HG03378 (cell line): ENCODE measurements at regions not wholly inside any gene's neighbourhood (a gene's known extent, or its start where the extent isn't known, plus 50 kb on each side); places are given as distances from the start of the nearest gene placed in this dataset.
"Not testable (repeated sequence)": the region's sequence is repeated elsewhere in the genome, so short reads cannot be mapped to it uniquely, and the experiment has no call there.

ENCODE experiments used
- ATAC-seq: cut with Tn5 transposase; IDR thresholded peaks from one replicate; pipeline ENCODE4 v1.9.1; 2021; ENCODE audit warnings: mild to moderate bottlenecking, moderate library complexity; ENCODE audit not compliant: unreplicated experiment

DNA sequence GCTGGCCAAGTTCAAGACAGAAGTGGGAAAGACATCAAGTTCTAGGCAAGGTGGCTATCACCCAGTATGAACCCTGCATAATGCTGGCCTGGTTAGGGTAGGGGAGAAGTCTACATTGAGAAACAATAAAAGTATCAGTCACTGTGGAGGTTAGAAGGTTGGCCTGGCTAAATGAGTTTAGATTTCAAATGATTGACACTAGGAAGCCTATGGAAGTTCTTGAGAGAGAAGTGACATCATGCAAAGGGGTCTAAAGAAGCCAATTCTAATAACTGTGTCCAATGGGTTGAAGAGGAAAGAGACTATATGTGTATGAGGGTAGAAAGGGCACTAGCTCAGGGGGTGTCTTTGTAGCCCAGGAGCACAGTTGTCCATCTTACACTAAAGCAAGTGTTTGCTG, 98.5 kb upstream of the MBIP start:
- ATAC-seq = no peak

DNA sequence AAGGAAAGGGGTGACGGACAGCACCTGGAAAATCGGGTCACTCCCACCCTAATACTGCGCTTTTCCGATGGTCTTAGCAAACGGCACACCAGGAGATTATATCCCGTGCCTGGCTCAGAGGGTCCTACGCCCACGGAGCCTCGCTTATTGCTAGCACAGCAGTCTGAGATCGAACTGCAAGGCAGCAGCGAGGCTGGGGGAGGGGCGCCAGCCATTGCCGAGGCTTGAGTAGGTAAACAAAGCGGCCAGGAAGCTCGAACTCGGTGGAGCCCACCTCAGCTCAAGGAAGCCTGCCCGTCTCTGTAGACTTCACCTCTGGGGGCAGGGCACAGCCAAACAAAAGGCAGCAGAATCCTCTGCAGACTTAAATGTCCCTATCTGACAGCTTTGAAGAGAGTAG, 91.5 kb upstream of the MBIP start:
- ATAC-seq = not testable (repeated sequence)

DNA sequence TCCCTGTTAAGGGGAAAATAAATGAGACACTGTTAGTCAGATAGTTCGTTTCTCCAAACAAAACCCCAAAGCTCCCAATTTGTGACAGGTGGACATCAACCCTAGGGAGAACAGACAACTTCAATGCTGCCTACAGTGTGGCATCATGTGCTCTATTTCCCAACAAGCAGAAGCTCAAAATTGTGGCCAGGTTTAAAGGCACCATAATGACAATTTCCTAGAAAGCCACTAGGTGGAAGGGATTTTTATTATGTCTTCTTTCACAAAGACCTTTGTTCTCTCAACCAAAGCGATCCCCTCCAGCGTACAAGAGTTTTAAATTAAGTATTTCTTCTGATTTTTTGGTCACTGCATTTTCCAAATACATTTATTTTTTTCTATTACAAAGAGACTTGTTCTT, 88.0 kb upstream of the MBIP start:
- no peak for ATAC-seq

DNA sequence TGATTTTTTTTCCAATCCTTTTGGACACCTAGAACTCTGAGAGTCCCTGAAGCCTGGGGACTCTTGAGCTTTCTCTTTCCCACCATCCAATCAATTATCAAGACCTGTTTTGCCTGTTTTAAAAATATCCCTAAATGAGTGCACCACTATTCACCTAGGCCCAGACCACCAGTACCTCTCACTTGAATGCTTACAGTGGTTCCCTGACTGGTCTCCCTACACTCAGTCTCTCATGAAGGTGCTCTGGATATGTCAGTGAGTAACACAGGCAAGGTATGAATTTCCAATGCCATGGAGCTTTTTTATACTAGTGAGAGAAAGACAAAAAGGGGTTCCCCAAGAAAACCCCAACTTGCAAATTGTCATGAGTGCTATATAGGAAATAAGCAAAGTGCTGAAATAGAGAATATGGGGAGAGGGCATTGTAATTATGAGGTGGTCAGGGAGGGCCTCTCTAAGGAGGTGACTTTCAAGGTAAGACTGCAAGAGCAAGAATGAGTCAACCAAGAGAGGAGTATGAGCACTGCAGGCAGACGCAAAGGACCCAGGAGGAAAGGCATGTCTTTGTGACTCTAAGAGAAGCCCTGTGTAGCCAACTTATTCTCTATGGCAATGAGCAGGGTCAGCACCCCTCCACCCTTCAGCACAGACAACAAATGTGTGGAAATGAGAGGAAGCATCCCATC, 85.3 kb upstream of the MBIP start:
- ATAC-seq = no peak

DNA sequence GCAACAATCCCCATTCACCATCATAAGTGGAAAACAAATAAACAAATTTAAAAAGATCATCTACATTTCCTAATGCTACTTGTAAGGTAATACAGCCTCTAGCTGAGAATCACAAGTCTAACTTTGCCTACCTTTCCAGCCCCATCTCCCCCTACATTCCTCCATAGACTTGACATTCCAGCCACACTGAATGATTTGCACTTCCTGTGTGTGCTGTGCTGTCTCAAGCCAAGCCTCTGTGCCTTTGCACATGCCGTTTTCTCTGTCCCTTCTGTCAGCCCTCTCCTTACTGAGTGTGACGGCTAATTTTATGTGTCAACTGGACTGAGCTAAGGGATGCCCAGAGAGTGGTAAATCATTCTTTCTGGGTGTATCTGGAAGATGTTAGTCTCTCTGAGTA, 82.4 kb upstream of the MBIP start:
- ATAC-seq = no peak

DNA sequence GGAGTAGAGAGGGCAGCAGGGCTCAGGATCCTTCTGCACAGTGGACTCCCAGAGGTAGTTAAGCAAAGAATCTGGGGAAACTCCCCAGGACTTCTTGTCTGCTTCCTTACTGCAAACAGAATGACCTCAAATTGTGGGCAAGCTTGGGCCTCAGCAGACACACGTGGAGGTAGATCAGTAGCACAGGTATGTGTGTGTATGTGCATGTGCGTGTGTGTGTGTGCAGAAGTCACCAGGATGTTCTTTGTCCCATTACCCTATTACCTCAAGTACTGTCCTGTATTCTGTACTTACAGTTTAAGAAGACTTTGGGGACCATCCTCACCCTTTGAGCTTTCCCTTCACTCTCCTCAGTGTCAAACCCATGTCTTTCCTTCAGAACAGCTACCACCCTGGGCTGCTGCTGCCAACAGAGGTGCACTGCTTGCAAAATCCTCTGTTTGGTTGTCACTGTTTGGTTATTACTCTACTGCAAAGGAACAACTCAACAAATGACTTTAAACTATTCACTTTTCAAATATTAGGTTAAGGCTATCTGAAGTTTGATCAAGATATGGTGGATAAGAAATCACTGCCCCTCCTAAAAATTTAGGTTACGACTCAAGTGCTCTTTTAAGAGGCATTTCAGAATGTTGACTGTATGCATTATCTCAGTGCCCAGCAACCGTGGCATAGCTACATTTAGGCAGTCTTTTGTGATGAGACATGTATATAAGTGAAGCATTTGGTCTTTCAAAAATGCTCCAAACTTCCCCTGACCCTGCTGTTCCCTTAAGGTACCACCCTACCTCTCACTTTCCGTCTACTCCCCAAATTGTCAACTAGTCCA, 78.2 kb upstream of the MBIP start:
- no peak for ATAC-seq

DNA sequence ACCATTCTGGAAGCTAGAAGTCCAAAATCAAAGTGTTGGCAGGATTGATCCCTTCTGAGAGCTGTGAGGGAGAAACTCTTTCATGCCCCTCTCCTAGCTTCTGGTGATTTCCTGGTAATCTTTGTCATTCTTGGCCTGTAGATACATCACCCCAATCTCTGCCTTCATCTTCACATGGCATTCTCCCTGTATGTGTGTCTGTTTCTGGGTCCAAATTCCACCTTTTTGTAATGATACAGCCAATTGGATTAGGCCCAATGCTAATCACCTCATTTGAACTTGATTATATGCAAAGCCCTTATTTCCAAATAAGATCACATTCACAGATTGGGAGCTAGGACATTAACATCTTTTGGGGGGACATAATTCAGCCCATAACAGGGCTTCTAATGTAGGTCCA, 76.9 kb upstream of the MBIP start:
- ATAC-seq = no peak

DNA sequence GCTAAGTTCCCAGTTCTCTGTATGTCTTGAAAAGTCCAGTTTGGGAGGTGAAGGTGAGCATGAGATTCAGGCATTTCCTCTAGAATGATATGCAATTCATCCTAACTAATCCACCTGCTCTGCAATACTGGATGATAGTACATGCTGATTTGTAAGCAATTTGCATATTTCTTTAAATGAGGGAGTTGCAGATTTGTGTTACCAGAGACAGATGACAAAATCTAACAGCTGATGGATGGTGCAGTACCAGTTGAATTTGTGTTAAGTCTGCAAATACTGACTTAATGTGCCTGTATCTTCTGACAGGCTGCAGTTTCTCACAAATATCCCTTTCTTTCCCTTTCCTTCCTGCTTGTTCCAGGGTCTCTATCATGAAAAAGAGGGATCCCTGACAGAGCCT, 76.4 kb upstream of the MBIP start:
- ATAC-seq = no peak

DNA sequence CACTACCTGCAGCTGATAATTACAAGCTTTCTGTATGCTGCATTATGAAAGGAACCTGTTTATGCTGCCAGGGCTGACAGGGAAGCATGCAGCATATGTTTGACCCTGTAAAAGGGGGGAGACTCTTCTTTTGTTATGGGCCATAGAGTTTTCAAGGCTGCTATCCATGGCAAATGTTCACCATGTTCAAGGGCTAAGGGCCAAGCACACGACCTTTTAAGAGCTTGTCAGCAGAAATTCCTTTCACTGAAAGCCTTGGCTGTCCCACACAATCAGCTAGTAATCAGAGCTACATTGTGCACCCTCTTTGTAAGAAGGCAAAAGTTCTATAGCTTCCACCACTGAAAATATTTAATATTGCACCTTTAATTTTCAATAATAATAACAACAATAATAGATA, 74.2 kb upstream of the MBIP start:
- ATAC-seq = no peak

DNA sequence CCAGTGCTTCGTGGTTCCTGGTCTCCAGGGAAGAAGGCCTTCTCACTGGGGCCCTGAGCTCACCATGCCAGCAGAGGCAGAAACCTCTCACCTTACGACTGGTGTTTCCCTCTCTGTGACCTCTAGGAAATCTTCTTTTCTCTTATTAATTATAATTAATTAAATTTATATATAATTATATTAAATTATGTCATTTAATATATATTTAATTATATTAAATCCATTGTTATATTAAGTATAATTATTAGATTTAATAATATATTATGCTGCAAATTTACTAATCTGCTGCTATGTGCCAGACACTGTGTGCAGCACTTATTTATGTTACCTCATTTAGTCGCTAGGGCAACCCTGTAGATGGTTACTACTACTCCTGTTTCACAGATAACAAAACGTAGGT, 70.3 kb upstream of the MBIP start:
- ATAC-seq = no peak

DNA sequence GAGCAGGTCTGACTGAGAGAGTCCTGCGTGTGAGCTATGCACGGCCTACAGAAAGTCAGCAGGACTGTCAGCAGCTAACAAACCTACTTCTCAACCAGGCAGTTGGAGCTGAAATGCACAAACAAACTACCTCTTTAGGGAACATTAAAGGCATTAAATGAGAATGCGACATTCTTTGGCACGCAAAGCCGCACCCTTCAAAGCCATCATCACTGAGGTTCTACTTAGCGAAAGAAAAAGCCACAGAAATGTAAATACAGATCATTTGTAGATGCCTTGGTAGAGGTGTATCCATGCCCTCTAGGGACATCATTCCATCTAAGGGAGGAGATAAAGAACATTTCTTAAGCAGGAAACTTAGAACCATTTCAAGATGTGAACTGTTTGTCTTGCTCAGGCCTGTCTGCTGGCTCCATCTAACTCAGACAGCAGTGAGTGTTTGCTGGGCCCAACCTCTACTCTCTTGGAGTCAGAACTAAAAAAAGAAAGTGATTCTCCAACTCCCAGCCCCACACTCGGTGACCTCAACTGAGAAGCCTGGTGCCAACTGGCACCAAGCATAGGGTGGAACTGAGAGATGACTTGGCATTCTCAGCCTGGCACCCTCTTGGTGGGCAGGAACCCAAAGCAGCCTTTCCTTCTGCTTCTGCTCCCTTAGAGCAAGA, 63.5 kb upstream of the MBIP start:
- no peak for ATAC-seq

DNA sequence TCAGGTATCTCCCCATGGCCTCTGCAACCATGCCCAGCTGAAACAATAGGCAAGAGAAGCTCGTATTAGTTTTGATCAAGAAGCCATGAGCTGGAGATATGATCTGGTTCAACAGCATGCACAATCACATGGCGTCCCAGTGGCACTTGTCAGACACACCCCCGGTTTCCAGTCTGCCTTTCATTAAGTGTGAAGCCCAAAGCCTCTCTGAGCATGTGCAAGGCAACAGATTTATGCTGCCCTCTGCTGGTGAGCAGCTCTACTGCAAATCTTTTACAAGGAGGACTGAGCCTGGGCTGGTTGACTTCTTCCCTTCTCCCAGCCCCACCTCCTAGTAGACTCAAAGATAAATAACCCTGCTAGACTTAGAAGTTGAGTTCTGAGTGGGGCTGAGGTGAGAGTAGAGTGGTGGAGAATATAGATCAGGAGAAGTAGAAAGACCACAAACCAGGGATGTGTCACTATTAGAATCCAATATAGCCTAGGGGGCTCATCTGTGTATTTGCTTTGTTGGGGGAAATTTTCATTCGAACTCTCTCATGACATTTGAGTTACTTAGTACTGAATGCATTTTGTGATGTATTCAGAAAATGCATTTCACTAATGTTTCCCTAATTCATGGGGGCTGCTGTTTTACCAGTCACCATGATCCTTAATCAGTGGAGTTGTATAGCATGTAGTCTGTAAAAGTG, 53.7 kb upstream of the MBIP start:
- peak; percentile 99 for ATAC-seq
